Left cardiac atrium (tissue), 4 donors: ENCODE measurements at regions not wholly inside any gene's neighbourhood (a gene's known extent, or its start where the extent isn't known, plus 50 kb on each side); places are given as distances from the start of the nearest gene placed in this dataset.

Source experiments
- ATAC-seq, 2 donors: fragments of 200-7000 bp; cut with Tn5 transposase; one replicate each; pipeline ENCODE4 v1.9.1; 2020; ENCODE audit warnings: mild to moderate bottlenecking in 2 of 2, moderate library complexity in 2 of 2
- DNase-seq: peaks from one replicate; pipeline ENCODE4 v3.0.0-alpha.2; 2020
- intact Hi-C, 2 donors: fragments of 100-400 bp; cut with DNase I; formaldehyde crosslinking; loops; one replicate each; pipeline versions ENCODE4 v1.14.1 to v1.15.1; 2022 to 2023
- donor health status: DM: no; HTN: yes; CAD: no.
- donor health status: DM: no; HTN: yes; CAD: no; lungs with severe emphysema.
- donor health status: DM: yes; HTN: yes; CAD: no.
- donor health status: Dilated cardiomyopathy.

GRCh38 chr2:104790100-104790811, 63.7 kb upstream of the POU3F3 start:
- intact Hi-C loops: no loop called here
- DNase-seq (peak; percentile 41), ATAC-seq (no peak)

- intact Hi-C loops: no loop called here
- DNase-seq: no peak
- ATAC-seq: no peak
Measured at GRCh38 chr2:104790901-104791495, 62.9 kb upstream of the POU3F3 start.

- no peak for ATAC-seq
- intact Hi-C loops: no loop called here
Measured at GRCh38 chr2:104793966-104794365, 59.9 kb upstream of the POU3F3 start.

GRCh38 chr2:104794441-104794840, 59.5 kb upstream of the POU3F3 start:
- ATAC-seq (no peak), DNase-seq (no peak)
- intact Hi-C loops: no loop called here

More at GRCh38 chr2:104793966-104794365, 59.9 kb upstream of the POU3F3 start:
- no peak for DNase-seq
